ENCODE measurements at regions not wholly inside any gene's neighbourhood (a gene's known extent, or its start where the extent isn't known, plus 50 kb on each side); places are given as distances from the start of the nearest gene placed in this dataset.

- no peak overlapping the region for H3K4me2 ChIP-seq (ENCODE audit: low read length)
- H3K9me3 ChIP-seq (ENCODE audit: control insufficient read depth, low read length): no peaks in the 10 kb centered on the region
- H3K4me1 ChIP-seq: no peaks in the 10 kb centered on the region
- no peak overlapping the region for H3K27ac ChIP-seq
- H2AFZ ChIP-seq: no peak overlapping the region
- no peak overlapping the region for H3K4me3 ChIP-seq (ENCODE audit: low read depth, low read length)
- H3K36me3 ChIP-seq (ENCODE audit: control insufficient read depth, insufficient read depth, low read length): no peaks in the 10 kb centered on the region
- H3K79me2 ChIP-seq: no peaks in the 10 kb centered on the region
- H3K9ac ChIP-seq: no peak overlapping the region
- H3K27me3 ChIP-seq (ENCODE audit: control insufficient read depth, insufficient read depth, low read length): no peaks in the 10 kb centered on the region
- no peak for TF ChIP-seq CTCF (IDR thresholded peaks at IDR 0.05)
Measured at GRCh38 chr6:133818320-133818719, 70.6 kb upstream of the TCF21 start.

GRCh38 chr6:133820208-133820607 lies 68.7 kb upstream of the TCF21 start:
- H3K4me3 ChIP-seq (ENCODE audit: low read depth, low read length): no peak overlapping the region
- no peaks in the 10 kb centered on the region for H3K79me2 ChIP-seq
- H3K9ac ChIP-seq: no peak overlapping the region
- no peak overlapping the region for H3K27ac ChIP-seq
- no peak overlapping the region for H3K4me2 ChIP-seq (ENCODE audit: low read length)
- no peaks in the 10 kb centered on the region for H3K9me3 ChIP-seq (ENCODE audit: control insufficient read depth, low read length)
- H3K4me1 ChIP-seq: no peaks in the 10 kb centered on the region
- H3K27me3 ChIP-seq (ENCODE audit: control insufficient read depth, insufficient read depth, low read length): no peaks in the 10 kb centered on the region
- H3K36me3 ChIP-seq (ENCODE audit: control insufficient read depth, insufficient read depth, low read length): no peaks in the 10 kb centered on the region
- no peak overlapping the region for H2AFZ ChIP-seq
- no peak for TF ChIP-seq CTCF (IDR thresholded peaks at IDR 0.05)

- H3K9me3 ChIP-seq (ENCODE audit: control insufficient read depth, low read length): no peaks in the 10 kb centered on the region
- no peaks in the 10 kb centered on the region for H3K27me3 ChIP-seq (ENCODE audit: control insufficient read depth, insufficient read depth, low read length)
- no peak overlapping the region for H3K27ac ChIP-seq
- no peaks in the 10 kb centered on the region for H3K4me1 ChIP-seq
- TF ChIP-seq CTCF (IDR thresholded peaks at IDR 0.05): no peak
- H3K4me3 ChIP-seq (ENCODE audit: low read depth, low read length): no peak overlapping the region
- H3K4me2 ChIP-seq (ENCODE audit: low read length): no peak overlapping the region
- no peak overlapping the region for H2AFZ ChIP-seq
- H3K36me3 ChIP-seq (ENCODE audit: control insufficient read depth, insufficient read depth, low read length): no peaks in the 10 kb centered on the region
- no peak overlapping the region for H3K9ac ChIP-seq
- no peaks in the 10 kb centered on the region for H3K79me2 ChIP-seq
Measured at GRCh38 chr6:133827766-133828165, 61.1 kb upstream of the TCF21 start.

- H3K79me2 ChIP-seq: no peaks in the 10 kb centered on the region
- H3K27me3 ChIP-seq (ENCODE audit: control insufficient read depth, insufficient read depth, low read length): no peaks in the 10 kb centered on the region
- no peak overlapping the region for H3K4me2 ChIP-seq (ENCODE audit: low read length)
- H3K27ac ChIP-seq: no peak overlapping the region
- H3K9ac ChIP-seq: no peak overlapping the region
- no peaks in the 10 kb centered on the region for H3K4me1 ChIP-seq
- no peak overlapping the region for H2AFZ ChIP-seq
- no peaks in the 10 kb centered on the region for H3K36me3 ChIP-seq (ENCODE audit: control insufficient read depth, insufficient read depth, low read length)
- TF ChIP-seq CTCF (IDR thresholded peaks at IDR 0.05): no peak
- H3K4me3 ChIP-seq (ENCODE audit: low read depth, low read length): no peak overlapping the region
- no peaks in the 10 kb centered on the region for H3K9me3 ChIP-seq (ENCODE audit: control insufficient read depth, low read length)
Measured at GRCh38 chr6:133833949-133834359, 55.0 kb upstream of the TCF21 start.

- TF ChIP-seq CTCF (IDR thresholded peaks at IDR 0.05): no peak
- Histone ChIP-seq H3K4me3 (ENCODE audit: low read depth, low read length) (no peak overlapping the region), H3K27me3 (ENCODE audit: control insufficient read depth, insufficient read depth, low read length) (no peaks in the 10 kb centered on the region), H3K27ac (no peak overlapping the region), H3K36me3 (ENCODE audit: control insufficient read depth, insufficient read depth, low read length) (no peaks in the 10 kb centered on the region), H3K9ac (no peak overlapping the region), H2AFZ (no peak overlapping the region), H3K9me3 (ENCODE audit: control insufficient read depth, low read length) (no peaks in the 10 kb centered on the region), H3K79me2 (no peaks in the 10 kb centered on the region), H3K4me1 (no peaks in the 10 kb centered on the region), H3K4me2 (ENCODE audit: low read length) (no peak overlapping the region)
Measured at GRCh38 chr6:133834472-133835170, 54.3 kb upstream of the TCF21 start.
